Effector CD8-positive, alpha-beta T cell (primary cell): ENCODE measurements at regions not wholly inside any gene's neighbourhood (a gene's known extent, or its start where the extent isn't known, plus 50 kb on each side); places are given as distances from the start of the nearest gene placed in this dataset.

Experiments used
- DNase-seq: peaks from one replicate; lab custom pipeline; 2025; lab: John Stamatoyannopoulos, UW

DNA sequence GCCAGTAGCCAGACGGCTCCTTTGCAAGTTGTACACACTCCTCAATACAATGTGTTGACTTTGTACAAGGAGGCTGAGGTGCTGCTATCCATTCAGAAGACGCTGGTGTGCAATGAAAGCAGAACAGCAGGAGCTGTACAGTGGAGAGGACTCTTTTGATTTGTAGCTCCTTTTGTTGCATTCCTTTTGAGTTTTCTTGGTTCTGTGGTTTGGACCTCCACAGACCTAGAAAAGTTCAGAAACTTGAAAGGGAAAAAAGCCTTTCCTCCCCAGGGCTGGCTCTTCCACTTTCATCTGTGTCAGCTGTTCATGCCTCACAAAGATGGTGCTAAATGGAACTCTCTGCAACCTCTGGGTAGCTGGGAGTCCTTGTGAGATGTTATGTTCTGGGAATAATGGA lies 117.4 kb downstream of the MAT2B start:
- DNase-seq, result no peak

DNA sequence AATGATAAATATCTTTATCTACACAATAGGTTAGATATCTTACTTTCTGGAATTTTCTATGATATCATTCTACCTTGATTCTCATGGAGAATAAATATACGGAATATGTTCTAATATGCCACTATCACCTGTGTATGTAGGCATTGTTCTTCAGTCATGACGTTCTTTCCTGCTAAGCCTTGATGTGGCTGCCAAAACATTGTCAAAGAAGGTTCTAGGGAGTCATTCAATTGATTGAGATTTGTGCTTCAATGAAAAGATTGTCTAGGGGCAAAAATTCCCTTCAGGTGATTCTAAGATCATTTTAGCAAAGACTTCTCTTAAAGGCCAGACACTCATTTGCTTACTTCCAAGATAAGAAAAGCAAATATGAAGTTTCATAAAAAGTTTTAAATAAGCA lies 118.1 kb downstream of the MAT2B start:
- no peak for DNase-seq

GRCh38 chr5:163623986-163624385 lies 118.6 kb downstream of the MAT2B start:
- no peak for DNase-seq

GRCh38 chr5:163624431-163624830 lies 119.0 kb downstream of the MAT2B start:
- no peak for DNase-seq

- no peak for DNase-seq
These were observed 121.5 kb downstream of the MAT2B start for GRCh38 chr5:163626904-163627434.

DNA sequence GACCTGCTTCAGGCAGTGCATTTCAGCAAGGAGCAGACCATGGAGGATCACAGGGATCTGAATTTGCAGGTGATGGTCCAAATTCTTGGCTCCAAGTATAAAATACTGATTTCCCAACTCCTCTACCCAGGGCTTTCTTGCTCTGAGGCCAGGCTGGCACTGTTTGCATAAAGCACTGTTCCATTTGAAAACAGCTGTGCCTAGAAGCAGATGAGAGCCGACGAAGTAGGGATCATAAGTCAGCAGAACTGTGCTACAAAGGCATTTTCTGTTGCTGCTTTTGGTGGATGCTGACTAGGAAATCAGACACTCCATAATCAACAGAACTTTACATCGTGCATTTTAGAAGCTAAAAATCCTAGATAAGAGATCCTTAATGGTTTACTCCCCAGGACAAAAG lies 126.4 kb downstream of the MAT2B start:
- DNase-seq, result no peak

DNA sequence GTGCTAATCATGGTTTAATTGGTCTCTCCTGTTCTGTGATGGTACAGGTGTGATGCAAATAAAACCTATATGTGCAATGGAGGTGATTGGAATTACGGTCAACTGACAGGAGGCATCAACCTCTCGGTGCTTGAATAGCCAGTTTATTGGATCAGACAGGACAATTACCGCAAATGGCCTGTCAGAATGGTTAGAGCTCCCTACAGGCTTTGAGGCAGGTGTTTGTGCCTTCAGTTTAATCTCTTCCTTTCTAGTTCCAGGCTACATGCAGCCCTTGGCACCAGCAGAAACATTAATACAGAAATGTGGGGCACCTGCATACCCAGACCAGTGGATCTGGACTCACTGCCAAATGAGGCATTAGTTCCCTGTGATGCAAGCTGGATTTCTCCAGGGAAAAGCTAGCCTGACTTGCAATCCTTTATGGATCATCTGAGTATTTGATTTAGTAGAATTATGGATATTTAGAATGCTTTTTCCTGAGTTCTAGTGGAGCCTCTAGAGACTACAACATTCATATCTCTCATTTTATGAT lies 128.6 kb downstream of the MAT2B start:
- no peak for DNase-seq

DNA sequence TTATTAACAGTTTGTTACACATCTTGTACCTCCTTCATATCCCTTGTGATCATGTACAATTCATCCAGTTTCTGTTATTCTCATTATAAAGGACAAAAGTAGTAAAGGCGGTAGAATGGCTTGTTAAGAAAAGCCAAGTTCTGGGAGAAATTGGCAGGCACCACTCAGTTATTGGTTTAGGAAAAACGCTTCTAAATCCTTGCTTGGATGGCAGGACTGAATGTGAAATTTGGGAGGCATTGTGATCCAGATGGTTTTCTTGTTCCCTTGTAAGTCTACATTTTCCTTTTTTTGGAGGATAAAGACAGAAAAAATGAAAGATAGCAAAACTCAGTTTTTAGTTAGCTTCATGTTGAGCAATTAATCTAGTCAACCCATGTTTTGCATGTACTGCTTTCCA lies 130.2 kb downstream of the MAT2B start:
- DNase-seq, result no peak

DNA sequence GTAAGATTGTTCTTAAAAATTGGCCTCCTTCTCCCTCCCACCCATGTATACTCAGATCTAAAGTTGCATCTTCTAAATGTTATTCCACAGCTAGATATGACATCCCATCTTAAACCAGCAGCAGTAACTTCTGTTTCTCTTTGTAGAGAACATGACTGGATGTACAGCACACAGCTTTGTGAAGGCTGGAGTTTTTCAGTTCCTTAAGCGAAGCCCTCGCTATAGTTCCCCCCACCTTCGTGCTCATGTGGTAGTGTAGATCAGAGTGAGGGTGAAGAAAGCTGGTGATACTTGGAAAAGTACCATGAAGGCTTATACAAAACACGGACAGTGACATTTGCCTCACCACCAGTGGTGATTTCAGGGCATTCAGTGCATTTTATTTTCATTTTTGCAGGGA lies 137.5 kb downstream of the MAT2B start:
- DNase-seq, result no peak

DNA sequence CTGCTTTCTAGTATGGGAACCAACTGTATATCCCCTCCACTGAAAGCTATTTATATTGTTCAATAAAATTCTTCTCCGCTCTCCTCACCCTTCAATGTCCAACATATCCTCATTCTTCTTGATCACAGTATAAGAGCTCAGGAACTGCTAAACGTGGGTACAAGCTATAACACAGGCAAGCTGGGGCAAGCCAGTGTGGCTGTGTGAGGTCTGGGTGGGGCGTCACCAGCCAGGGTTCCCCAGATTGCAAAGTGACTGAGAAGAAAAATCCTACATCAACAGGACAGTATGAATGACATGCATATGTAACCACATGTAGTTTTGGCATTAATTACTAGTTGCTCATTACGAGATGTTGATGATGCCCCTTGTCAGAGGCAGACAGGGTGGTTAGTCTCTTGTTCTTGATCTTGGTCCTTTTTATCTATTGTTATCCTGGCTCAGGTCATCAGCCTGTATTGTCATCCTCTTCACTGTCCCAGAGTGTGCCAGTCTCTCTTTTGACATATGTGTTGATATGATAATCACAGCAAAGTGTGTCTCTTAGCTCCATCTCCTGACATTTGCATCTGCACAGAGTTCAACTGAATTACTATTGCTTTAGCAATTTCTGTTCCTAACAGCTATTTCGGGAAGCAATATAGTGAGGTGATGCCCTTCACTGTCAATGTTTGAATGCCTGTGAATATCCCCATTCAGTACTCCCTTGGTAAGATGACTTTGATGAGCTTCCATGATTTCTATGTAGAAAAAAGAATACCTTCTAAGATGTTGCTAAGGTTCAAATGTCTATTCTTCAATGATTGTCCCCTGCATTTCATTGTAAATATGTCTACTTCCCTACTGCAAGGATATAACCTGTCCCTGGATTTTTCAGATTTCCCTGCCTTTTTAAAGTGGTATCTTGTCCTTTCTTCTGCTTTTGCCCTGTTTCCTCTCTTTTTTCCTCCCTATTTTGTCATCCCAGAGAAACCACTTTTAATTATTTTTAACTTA lies 140.3 kb downstream of the MAT2B start:
- DNase-seq, result no peak

DNA sequence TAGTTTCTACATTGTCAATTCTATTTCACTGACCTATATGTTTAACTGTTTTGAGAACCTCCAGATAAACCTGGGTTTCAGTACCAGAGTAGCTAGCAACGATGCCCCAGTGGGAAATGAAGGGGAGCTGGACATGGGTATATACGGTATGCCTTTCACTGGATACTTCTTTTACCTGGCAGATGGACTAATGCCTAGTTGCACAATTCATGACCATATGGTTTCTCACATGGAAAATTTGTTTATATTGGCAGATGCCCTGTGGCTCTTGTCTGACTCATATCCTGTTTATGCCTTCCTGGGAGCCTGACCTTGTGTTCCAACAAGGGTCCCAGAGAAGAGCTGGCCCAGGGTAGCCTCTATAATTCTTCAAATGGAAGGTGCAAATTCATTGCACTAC lies 144.1 kb downstream of the MAT2B start:
- no peak for DNase-seq

DNA sequence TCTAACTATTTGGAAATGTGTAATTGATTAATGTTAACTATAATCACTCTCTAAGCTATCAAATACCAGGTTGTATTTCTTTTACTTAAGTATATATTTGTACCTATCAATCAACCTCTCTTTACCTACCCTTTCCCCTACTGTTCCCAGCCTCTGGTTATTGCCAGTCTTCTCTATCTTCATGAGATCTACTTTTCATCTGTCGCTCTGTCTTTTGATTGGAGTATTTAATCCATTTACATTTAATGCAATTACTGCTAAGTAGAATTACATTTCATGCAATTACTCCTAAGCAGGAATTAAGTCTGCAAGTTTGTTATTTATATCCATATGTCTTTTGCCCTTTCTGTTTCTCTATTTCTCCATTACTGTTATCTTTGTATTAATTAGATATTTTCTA lies 148.1 kb downstream of the MAT2B start:
- DNase-seq, result no peak

DNA sequence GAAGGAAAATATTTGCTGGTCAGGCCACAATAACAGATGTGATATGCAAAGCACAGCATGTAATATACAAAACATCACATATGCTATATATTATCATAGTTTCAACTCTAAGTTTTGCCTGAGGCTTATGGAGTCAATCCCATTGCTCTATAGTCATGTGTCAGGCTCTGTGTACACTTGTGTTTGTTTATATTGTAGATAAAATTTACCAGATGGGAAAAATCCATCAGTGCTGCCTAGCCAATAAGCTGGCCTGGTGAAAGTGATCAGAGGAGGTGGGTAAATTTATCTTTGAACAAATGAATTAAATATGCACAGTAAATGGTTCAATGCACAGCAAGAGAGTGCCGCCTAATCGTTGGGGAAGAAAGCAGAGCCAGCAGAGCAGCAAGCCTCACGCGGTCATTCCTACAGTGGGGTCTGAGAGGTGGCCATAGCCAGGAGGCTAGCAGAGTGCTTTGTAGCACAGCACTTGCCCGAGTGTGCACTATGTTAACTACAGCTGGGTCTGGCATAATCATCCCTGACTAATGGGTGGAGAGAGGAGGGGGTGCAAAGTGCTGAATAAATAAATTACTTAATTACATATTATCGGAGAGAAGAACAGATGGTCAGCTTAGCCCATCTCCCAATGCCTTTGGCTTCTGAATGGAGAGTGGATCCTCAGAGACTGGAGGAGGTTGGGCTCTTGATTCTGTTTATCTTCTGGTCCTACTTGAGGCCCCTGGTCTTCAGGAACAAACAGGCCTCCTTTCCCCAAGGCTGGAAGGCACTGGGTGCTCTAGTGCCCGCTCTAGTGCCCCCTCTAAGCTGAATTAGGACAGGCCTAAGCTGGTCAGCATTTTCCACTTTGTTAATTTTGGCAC lies 153.5 kb downstream of the MAT2B start:
- no peak for DNase-seq

DNA sequence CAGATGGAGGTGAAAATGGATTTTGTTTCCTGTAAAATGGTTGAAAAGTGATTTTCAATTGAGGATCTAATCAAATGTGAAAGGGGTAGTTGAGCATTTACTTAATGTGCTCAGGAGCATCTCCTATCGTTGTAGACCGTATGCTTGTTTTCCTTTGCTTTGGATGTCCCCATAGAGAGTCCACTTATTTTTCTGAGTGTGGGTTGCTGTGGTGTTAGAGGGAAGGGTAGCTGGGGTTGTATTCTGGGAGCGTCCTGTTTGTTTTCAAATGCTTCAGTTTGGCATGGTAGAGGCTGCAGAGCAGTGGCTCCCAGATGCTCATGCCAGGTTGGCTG lies 154.1 kb downstream of the MAT2B start:
- no peak for DNase-seq

DNA sequence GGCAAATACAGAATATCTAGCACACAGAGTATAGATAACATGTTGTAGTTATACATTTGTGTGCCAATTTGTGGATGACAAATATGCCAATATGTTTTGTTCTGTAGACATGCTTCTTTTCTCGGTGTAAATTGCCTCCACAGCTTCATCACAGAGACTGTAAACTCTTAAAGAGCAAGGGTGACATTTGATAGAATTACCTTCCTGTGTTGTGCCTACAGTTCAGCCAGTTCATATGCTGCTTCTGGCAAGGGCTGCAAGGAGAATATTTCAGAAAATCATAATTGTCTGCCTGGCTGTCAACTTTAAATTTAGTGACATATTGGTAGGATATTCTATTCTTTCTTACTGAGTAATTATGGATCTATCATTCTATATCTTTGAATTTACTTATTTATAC lies 155.1 kb downstream of the MAT2B start:
- no peak for DNase-seq

DNA sequence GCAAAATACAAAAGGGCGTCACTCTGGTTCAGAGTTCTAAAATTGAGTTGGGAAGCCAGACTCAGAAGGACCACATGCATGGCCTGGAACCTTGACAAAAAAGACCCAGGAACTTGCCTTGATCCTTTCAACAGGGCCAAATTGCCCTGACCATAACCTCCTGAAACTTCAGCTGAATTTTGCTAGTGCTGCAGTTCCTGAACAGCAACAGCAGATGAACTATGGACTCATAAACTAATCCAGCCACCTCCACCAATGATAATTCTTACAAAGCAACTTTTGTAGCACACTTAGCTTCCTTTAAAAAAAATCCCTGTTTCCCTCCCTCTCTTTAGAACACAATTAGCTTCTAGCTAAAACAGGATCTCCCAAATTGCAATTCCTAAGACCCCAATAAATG lies 155.9 kb downstream of the MAT2B start:
- no peak for DNase-seq

GRCh38 chr5:163670036-163670435 lies 164.6 kb downstream of the MAT2B start:
- DNase-seq, result no peak

DNA sequence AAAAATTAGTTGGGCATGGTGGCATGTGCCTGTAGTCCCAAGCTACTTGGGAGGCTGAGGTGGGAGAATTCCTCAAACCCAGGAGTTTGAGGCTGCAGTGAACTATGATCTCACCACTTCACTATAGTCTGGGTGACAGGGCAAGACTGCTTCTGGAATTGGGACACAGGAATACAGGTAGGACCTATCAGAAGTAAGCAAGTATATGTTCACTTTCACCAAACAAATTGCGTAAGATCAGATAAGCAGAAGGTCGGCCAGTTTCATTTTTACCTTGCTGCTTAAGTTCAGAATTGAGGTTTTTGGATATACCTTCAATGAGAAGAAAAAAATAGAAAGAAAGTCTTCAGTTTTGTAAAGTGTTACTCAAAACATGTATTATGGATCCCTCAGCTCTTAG lies 171.7 kb downstream of the MAT2B start:
- no peak for DNase-seq

DNA sequence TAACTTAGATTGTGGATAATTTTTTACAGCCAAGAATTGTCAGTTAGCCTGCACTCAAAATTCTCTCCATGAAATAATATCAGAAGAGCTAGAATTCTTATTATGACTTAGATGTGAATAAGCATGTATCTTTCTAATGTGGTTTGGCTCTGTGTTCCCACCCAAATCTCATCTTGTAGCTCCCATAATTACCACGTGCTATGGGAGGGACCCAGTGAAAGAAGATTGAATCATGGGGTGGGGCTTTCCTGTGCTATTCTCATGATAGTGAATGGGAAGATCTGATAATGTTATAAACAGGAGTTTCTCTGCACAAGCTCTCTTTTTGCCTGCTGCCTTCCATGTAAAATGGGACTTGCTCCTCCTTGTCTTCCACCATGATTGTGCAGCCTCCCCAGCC lies 176.8 kb downstream of the MAT2B start:
- no peak for DNase-seq

- DNase-seq, result no peak
These were observed 182.0 kb downstream of the MAT2B start for GRCh38 chr5:163687414-163687813.

DNA sequence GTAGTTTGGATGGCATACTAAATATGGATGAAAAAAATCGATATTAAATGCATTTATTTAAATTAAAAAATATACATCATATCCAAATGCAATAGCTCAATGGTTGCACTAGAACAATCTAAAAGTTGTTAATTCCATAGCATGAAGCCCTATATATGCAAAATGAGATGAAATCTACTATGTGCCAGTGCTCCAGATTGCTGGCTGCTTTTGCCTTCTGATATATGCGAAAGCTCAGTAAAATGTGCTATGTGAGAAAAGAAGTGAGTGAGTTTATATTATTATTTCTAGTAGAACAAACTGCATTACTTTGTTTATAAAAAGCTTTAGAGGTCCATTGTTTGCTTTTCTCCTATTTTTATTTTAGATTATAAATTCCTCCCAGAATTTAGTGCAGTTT lies 186.7 kb downstream of the MAT2B start:
- DNase-seq, result no peak

DNA sequence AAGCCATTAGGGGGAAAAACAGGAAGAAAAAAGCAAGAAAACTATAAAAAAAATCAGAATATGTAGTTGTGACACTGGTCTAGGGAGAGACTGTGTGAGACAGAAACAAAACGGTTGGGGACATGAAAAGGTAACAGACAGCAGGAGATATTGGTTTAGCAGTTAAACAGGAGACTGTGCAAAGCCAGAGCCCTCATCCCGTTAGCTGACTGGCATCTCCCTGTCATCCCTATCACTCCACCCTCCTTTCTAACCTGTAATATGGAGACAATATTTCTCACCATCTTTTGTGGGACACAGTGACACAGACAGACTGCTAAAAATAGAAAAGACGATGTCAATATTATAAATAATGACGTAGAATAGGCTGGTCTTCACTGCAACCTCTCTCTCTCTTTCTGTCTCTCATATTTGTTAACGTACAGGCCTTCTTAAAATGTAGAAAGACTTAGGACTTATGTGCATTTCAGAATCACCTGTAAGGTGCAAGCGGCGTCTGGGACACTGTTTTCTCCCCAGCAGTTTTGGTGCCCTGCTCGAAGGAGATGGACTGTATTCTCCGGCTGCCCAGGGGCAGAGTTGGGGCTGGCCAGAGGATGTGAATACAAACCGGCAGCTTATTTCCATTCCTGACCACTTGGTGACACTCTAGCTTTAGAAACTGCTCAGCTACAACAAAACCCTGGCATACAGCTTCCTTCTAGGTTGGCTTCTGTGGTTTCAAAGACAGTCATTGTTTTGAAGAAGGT lies 190.6 kb downstream of the MAT2B start:
- no peak for DNase-seq
